H1 (cell line): ENCODE measurements at regions not wholly inside any gene's neighbourhood (a gene's known extent, or its start where the extent isn't known, plus 50 kb on each side); places are given as distances from the start of the nearest gene placed in this dataset.

Experiments
- CBX5 ChIP-seq: fragments of 300-800, 300-1000 bp; sonication (generic); IDR thresholded peaks from 2 replicates; pipeline ENCODE4 v1.7.1; 2016; ENCODE audit warnings: antibody characterized with exemption, low read length, low read depth
- CHD7 ChIP-seq: fragments of 300-600 bp; sonication (generic); IDR thresholded peaks from 2 replicates; pipeline ENCODE4 v1.7.1; 2012; ENCODE audit warnings: low read length, moderate library complexity, mild to moderate bottlenecking, inconsistent platforms; ENCODE audit not compliant: insufficient replicate concordance
- TAF7 ChIP-seq: optimal IDR thresholded peaks from 2 replicates; pipeline ENCODE3; 2011; ENCODE audit warnings: low read depth, mild to moderate bottlenecking, inconsistent platforms, low read length, moderate library complexity, borderline replicate concordance

GRCh38 chr6:6843777-6844176, 255.3 kb downstream of the LY86 start (continued):
- TF ChIP-seq CHD7 (no peak), TAF7 (no peak), CBX5 (no peak)
